ENCODE measurements at regions not wholly inside any gene's neighbourhood (a gene's known extent, or its start where the extent isn't known, plus 50 kb on each side); places are given as distances from the start of the nearest gene placed in this dataset.

DNA sequence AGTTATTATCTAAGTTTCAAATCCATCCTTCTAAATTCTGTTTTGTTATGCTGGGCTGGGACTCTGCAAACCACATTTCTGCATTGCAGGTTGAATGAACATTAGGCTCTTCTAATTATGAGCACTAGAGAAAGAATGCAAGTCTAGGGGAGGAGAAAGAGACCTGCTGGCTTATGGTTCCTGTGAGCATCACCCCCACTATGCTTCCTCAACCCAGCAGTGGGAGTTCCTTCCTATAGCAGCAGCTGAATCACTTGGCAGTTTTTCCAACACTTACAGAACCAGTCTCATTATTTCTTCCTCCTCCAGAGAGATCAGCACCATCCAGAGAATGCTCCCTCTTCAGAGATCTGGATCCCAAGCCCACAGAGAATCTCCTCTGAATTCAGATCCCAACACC is 297.7 kb upstream of the CLEC14A start:
- TF ChIP-seq BHLHE40 (IDR thresholded peaks at IDR 0.05; ENCODE audit: borderline replicate concordance) (no peak), TARDBP (IDR thresholded peaks at IDR 0.05) (no peak), FOXK2 (IDR thresholded peaks at IDR 0.05) (no peak), ARNT (IDR thresholded peaks at IDR 0.05) (no peak), SP1 (IDR thresholded peaks at IDR 0.05) (no peak)
